ENCODE measurements at regions not wholly inside any gene's neighbourhood (a gene's known extent, or its start where the extent isn't known, plus 50 kb on each side); places are given as distances from the start of the nearest gene placed in this dataset.

DNA sequence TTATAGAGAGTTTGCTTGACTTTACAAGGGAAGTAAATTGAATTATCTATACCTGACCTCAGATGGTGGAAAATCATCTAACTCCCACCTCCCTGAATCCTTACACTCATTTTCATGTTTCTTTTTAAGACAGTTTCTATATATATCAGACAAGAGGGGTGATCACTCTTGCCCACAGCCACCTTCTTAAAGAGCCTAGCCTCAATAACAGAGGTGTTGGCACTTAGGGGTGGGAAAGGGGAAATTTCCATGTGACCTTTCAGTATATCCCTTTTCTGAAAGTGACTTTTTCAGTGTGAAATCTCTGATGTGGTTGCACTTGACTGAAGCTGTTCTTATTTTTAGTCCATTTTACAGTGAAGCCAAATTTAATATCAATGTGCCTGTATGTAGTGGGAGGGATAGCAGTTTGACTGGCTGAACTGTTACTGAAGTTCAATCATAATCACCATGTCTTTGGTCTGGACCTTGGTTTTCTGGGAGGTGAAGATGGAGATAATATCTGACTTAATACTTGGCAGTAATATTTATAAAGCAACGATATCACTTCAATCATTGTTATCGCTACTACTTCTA lies 141.3 kb downstream of the MAP3K7 start:
- TF ChIP-seq, protein P1, sequence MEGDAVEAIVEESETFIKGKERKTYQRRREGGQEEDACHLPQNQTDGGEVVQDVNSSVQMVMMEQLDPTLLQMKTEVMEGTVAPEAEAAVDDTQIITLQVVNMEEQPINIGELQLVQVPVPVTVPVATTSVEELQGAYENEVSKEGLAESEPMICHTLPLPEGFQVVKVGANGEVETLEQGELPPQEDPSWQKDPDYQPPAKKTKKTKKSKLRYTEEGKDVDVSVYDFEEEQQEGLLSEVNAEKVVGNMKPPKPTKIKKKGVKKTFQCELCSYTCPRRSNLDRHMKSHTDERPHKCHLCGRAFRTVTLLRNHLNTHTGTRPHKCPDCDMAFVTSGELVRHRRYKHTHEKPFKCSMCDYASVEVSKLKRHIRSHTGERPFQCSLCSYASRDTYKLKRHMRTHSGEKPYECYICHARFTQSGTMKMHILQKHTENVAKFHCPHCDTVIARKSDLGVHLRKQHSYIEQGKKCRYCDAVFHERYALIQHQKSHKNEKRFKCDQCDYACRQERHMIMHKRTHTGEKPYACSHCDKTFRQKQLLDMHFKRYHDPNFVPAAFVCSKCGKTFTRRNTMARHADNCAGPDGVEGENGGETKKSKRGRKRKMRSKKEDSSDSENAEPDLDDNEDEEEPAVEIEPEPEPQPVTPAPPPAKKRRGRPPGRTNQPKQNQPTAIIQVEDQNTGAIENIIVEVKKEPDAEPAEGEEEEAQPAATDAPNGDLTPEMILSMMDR (IDR thresholded peaks at IDR 0.05; ENCODE audit: insufficient read depth, low read length) = no peak
- TF ChIP-seq SPI1 (IDR thresholded peaks at IDR 0.05; ENCODE audit: borderline replicate concordance, low read depth) (no peak), POLR2AphosphoS5 (IDR thresholded peaks at IDR 0.05; ENCODE audit: low read depth) (no peak), GABPA (IDR thresholded peaks at IDR 0.05; ENCODE audit: low read depth) (no peak)
- TF ChIP-seq, protein P2, sequence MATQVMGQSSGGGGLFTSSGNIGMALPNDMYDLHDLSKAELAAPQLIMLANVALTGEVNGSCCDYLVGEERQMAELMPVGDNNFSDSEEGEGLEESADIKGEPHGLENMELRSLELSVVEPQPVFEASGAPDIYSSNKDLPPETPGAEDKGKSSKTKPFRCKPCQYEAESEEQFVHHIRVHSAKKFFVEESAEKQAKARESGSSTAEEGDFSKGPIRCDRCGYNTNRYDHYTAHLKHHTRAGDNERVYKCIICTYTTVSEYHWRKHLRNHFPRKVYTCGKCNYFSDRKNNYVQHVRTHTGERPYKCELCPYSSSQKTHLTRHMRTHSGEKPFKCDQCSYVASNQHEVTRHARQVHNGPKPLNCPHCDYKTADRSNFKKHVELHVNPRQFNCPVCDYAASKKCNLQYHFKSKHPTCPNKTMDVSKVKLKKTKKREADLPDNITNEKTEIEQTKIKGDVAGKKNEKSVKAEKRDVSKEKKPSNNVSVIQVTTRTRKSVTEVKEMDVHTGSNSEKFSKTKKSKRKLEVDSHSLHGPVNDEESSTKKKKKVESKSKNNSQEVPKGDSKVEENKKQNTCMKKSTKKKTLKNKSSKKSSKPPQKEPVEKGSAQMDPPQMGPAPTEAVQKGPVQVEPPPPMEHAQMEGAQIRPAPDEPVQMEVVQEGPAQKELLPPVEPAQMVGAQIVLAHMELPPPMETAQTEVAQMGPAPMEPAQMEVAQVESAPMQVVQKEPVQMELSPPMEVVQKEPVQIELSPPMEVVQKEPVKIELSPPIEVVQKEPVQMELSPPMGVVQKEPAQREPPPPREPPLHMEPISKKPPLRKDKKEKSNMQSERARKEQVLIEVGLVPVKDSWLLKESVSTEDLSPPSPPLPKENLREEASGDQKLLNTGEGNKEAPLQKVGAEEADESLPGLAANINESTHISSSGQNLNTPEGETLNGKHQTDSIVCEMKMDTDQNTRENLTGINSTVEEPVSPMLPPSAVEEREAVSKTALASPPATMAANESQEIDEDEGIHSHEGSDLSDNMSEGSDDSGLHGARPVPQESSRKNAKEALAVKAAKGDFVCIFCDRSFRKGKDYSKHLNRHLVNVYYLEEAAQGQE (IDR thresholded peaks at IDR 0.05; ENCODE audit: insufficient replicate concordance, low read depth) = no peak
